HepG2 (cell line): ENCODE measurements at regions not wholly inside any gene's neighbourhood (a gene's known extent, or its start where the extent isn't known, plus 50 kb on each side); places are given as distances from the start of the nearest gene placed in this dataset.
"Not testable (repeated sequence)": the region's sequence is repeated elsewhere in the genome, so short reads cannot be mapped to it uniquely, and the experiment has no call there.

Experiments used
- ATAC-seq: fragments of 200-7000 bp; cut with Tn5 transposase; 3 replicates; pipeline ENCODE4 v1.9.1; 2020; ENCODE audit warnings: mild to moderate bottlenecking, moderate library complexity
- BruUV-seq: library from RNA; stranded (reverse); fragments of 400-500 nt; replicated peaks from 2 replicates; lab custom pipeline; 2021; lab: Mats Ljungman, UMichigan
- CTCF ChIA-PET: fragments of 300-600 bp; formaldehyde crosslinking; extraction: SDS; loops from one replicate; lab custom pipeline; 2021; ENCODE audit warnings: low total read pairs, inconsistent platforms, low intra/inter-chr PET ratio; lab: Yijun Ruan, JAX
- POLR2A ChIA-PET: fragments of 350-600 bp; sonication (Branson Sonifier 250); formaldehyde crosslinking; loops from one replicate; lab custom pipeline; 2020; ENCODE audit warnings: antibody characterized with exemption, inconsistent platforms; lab: Yijun Ruan, JAX
- DNase-seq: peaks from one replicate; pipeline ENCODE4 v3.0.0-alpha.2; 2015; ENCODE audit warnings: low spot score
- FAIRE-seq: peaks from 3 replicates; lab custom pipeline; 2011; peaks lifted over from hg19 to GRCh38; lab: Jason Lieb, UNC
- H2AFZ ChIP-seq: one replicate; pipeline ENCODE4 v1.6.1; 2011; ENCODE audit warnings: low read length, inconsistent platforms
- H3K27ac ChIP-seq: fragments of 300-600 bp; 3 replicates; pipeline ENCODE4 v1.8.0; 2011; ENCODE audit warnings: mixed run types, mild to moderate bottlenecking, mixed read lengths, low read length, inconsistent platforms; ENCODE audit not compliant: insufficient read depth; ENCODE audit errors: extremely low read length
- H3K27me3 ChIP-seq, 2 experiments: fragments of 200-600 bp in 1 of 2; 2 replicates in 1 of 2; 3 replicates in 1 of 2; pipeline versions ENCODE4 v1.6.0 to v1.8.0; 2011; ENCODE audit warnings: low read length in 2 of 2, mild to moderate bottlenecking in 2 of 2, moderate library complexity in 2 of 2, inconsistent platforms in 1 of 2; ENCODE audit not compliant: insufficient read depth in 2 of 2, control insufficient read depth in 1 of 2
- H3K36me3 ChIP-seq, 2 experiments: fragments of 200-600 bp in 1 of 2; replicated peaks in 1 of 2; 2 replicates in 1 of 2; 3 replicates in 1 of 2; pipeline versions ENCODE4 v1.5.1 to v1.8.0; 2011; ENCODE audit warnings: low read length in 2 of 2, inconsistent platforms in 1 of 2; ENCODE audit not compliant: insufficient read depth in 2 of 2, control insufficient read depth in 1 of 2
- H3K4me1 ChIP-seq: 2 replicates; pipeline ENCODE4 v1.5.1; 2012; ENCODE audit warnings: low read length, inconsistent platforms; ENCODE audit not compliant: insufficient read depth
- H3K4me2 ChIP-seq: 2 replicates; pipeline ENCODE4 v1.6.0; 2011; ENCODE audit warnings: low read depth, low read length, inconsistent platforms
- H3K4me3 ChIP-seq, 3 experiments: fragments of 200-600 bp in 1 of 3; sonication (generic), shearing (Covaris generic) in 1 of 3; replicated peaks in 1 of 3; 2 replicates each; pipeline ENCODE4 v1.5.1; 2011 to 2016; ENCODE audit warnings: low read length in 3 of 3, inconsistent platforms in 2 of 3, low read depth in 2 of 3, mild to moderate bottlenecking in 2 of 3, control low read depth in 1 of 3, mixed read lengths in 1 of 3; ENCODE audit not compliant: insufficient read depth in 1 of 3
- H3K79me2 ChIP-seq: one replicate; pipeline ENCODE4 v1.6.1; 2011; ENCODE audit warnings: low read length, inconsistent platforms; ENCODE audit not compliant: insufficient read depth
- H3K9ac ChIP-seq: 2 replicates; pipeline ENCODE4 v1.6.0; 2011; ENCODE audit warnings: mild to moderate bottlenecking, low read depth, low read length, inconsistent platforms; ENCODE audit not compliant: insufficient read depth
- H3K9me3 ChIP-seq: 2 replicates; pipeline ENCODE4 v1.5.1; 2012; ENCODE audit warnings: mild to moderate bottlenecking, low read length
- H4K20me1 ChIP-seq: 2 replicates; pipeline ENCODE4 v1.6.0; 2011; ENCODE audit warnings: inconsistent platforms, mild to moderate bottlenecking, low read length, moderate library complexity; ENCODE audit not compliant: insufficient read depth
- RARG ChIP-seq: sonication (generic); formaldehyde crosslinking; IDR thresholded peaks from 2 replicates; pipeline ENCODE4 v1.4.0; 2020; ENCODE audit warnings: low read depth, mild to moderate bottlenecking, missing genetic modification reagents
- ZNF224 ChIP-seq: sonication (generic); formaldehyde crosslinking; IDR thresholded peaks from 2 replicates; pipeline ENCODE4 v1.5.0; 2020; ENCODE audit warnings: mild to moderate bottlenecking, missing genetic modification reagents
- ZNF672 ChIP-seq: sonication (generic); formaldehyde crosslinking; IDR thresholded peaks from 2 replicates; pipeline ENCODE4 v1.8.1; 2022; ENCODE audit warnings: missing genetic modification reagents
- ZNF747 ChIP-seq: sonication (generic); formaldehyde crosslinking; IDR thresholded peaks from 2 replicates; pipeline ENCODE4 v1.8.1; 2023; ENCODE audit warnings: missing genetic modification reagents, mild to moderate bottlenecking, borderline replicate concordance
- WGBS: methylation state at CpG from one replicate; pipeline ENCODE4 v1.1.6; 2017; ENCODE audit warnings: low lambda C conversion rate; 5-methylcytosine and 5-hydroxymethylcytosine counted together
- in situ Hi-C: cut with HindIII; loops from 2 replicates; pipeline ENCODE4 v1.10.0; 2017; ENCODE audit warnings: low pct_unique_long_range_greater_than_20kb; ENCODE audit not compliant: extremely low pct_ligation_motif_present
- intact Hi-C: fragments of 100-400 bp; cut with micrococcal nuclease; formaldehyde crosslinking; loops from one replicate; pipeline ENCODE4 v1.10.0; 2022; ENCODE audit not compliant: unreplicated experiment

- 2% methylated on average over 4 of the region's 4 CpGs for WGBS
- Histone ChIP-seq H3K36me3 (no peaks in the 10 kb centered on the region), H3K27me3 (no peaks in the 10 kb centered on the region), H3K4me3 (no peak overlapping the region), H4K20me1 (no peaks in the 10 kb centered on the region), H3K4me2 (no peak overlapping the region), H3K27ac (no peak overlapping the region)
- ATAC-seq (no peak), FAIRE-seq (no peak)
- POLR2A ChIA-PET: no interaction called here
- TF ChIP-seq ZNF747 (no peak), ZNF672 (no peak), ZNF224 (CRISPR knock-in tag) (no peak), RARG (CRISPR knock-in tag) (no peak)
- TF ChIP-seq, all 625 proteins: peak for 0
- in situ Hi-C loops: no loop called here
- Histone ChIP-seq H3K4me1 (no peaks in the 10 kb centered on the region), H3K79me2 (no peaks in the 10 kb centered on the region), H3K9me3 (peaks cover 36% of the 10 kb centered on the region), H2AFZ (no peak overlapping the region), H3K9ac (no peak overlapping the region)
- no TSS peak for BruUV-seq
- intact Hi-C loops: no loop called here
- no peak for DNase-seq
- CTCF ChIA-PET: no interaction called here
Measured at GRCh38 chr1:194060481-194060880, 874.1 kb upstream of the B3GALT2 start.

GRCh38 chr1:194058268-194058667, 871.9 kb upstream of the B3GALT2 start:
- H3K27me3 ChIP-seq, FAIRE-seq, H3K27ac ChIP-seq, H4K20me1 ChIP-seq, CTCF ChIA-PET, H3K4me2 ChIP-seq, H3K4me3 ChIP-seq, H3K9ac ChIP-seq, ATAC-seq, H3K36me3 ChIP-seq, POLR2A ChIA-PET, in situ Hi-C loops, H3K4me1 ChIP-seq, intact Hi-C loops, H3K79me2 ChIP-seq, DNase-seq, BruUV-seq, H2AFZ ChIP-seq: not testable (repeated sequence)
- peaks cover 36% of the 10 kb centered on the region for H3K9me3 ChIP-seq
- 5% methylated on average over 5 of the region's 5 CpGs for WGBS
